DND-41 (cell line): ENCODE measurements at regions not wholly inside any gene's neighbourhood (a gene's known extent, or its start where the extent isn't known, plus 50 kb on each side); places are given as distances from the start of the nearest gene placed in this dataset.

Experiments used
- ATAC-seq: fragments of 200-7000 bp; cut with Tn5 transposase; 3 replicates; pipeline ENCODE4 v1.9.1; 2021; ENCODE audit warnings: low read depth; ENCODE audit not compliant: insufficient read depth
- DNase-seq: peaks from one replicate; pipeline ENCODE4 v3.0.0-alpha.2; 2020
- H2AFZ ChIP-seq: 2 replicates; pipeline ENCODE4 v1.6.0; 2012; ENCODE audit warnings: low read depth, low read length
- H3K27ac ChIP-seq: 2 replicates; pipeline ENCODE4 v1.5.1; 2012; ENCODE audit warnings: low read length, inconsistent platforms
- H3K27me3 ChIP-seq: fragments of 200-600 bp; sonication (generic); 2 replicates; pipeline ENCODE4 v1.6.0; 2012; ENCODE audit warnings: low read length, mild to moderate bottlenecking, inconsistent platforms; ENCODE audit not compliant: insufficient read depth, poor library complexity
- H3K36me3 ChIP-seq: 2 replicates; pipeline ENCODE4 v1.5.1; 2012; ENCODE audit warnings: low read length, inconsistent platforms; ENCODE audit not compliant: insufficient read depth
- H3K4me1 ChIP-seq: 2 replicates; pipeline ENCODE4 v1.5.1; 2012; ENCODE audit warnings: mild to moderate bottlenecking, low read length; ENCODE audit not compliant: insufficient read depth
- H3K4me2 ChIP-seq: 2 replicates; pipeline ENCODE4 v1.6.0; 2012; ENCODE audit warnings: mild to moderate bottlenecking, moderate library complexity, low read length, inconsistent platforms; ENCODE audit not compliant: insufficient read depth
- H3K4me3 ChIP-seq, 2 experiments: fragments of 200-600 bp in 1 of 2; shearing (Covaris generic) in 1 of 2; 2 replicates each; pipeline ENCODE4 v1.5.1; 2012 to 2016; ENCODE audit warnings: inconsistent platforms in 2 of 2, low read length in 2 of 2, mild to moderate bottlenecking in 2 of 2, low read depth in 1 of 2, moderate library complexity in 1 of 2
- H3K79me2 ChIP-seq: 2 replicates; pipeline ENCODE4 v1.6.0; 2012; ENCODE audit warnings: low read length, inconsistent platforms; ENCODE audit not compliant: insufficient read depth
- H3K9ac ChIP-seq: 2 replicates; pipeline ENCODE4 v1.6.0; 2012; ENCODE audit warnings: low read depth, mild to moderate bottlenecking, inconsistent platforms, low read length, moderate library complexity
- H3K9me3 ChIP-seq: 2 replicates; pipeline ENCODE4 v1.5.1; 2012; ENCODE audit warnings: low read length, moderate library complexity, mild to moderate bottlenecking, inconsistent platforms; ENCODE audit not compliant: insufficient read depth, severe bottlenecking
- H4K20me1 ChIP-seq: 2 replicates; pipeline ENCODE4 v1.6.0; 2012; ENCODE audit warnings: low read length; ENCODE audit not compliant: insufficient read depth
- EZH2 ChIP-seq: IDR thresholded peaks from 3 replicates; pipeline ENCODE4 v1.6.1; 2012; ENCODE audit warnings: borderline replicate concordance, low read depth, mild to moderate bottlenecking, moderate library complexity, low read length, inconsistent platforms; ENCODE audit not compliant: severe bottlenecking
- TF ChIP-seq, protein P1 (sequence below): IDR thresholded peaks from 2 replicates; pipeline ENCODE4 v1.5.1; 2012; ENCODE audit warnings: borderline replicate concordance, low read length, moderate library complexity, mild to moderate bottlenecking; ENCODE audit not compliant: poor library complexity, severe bottlenecking; ENCODE audit errors: extremely low read depth

DNA sequence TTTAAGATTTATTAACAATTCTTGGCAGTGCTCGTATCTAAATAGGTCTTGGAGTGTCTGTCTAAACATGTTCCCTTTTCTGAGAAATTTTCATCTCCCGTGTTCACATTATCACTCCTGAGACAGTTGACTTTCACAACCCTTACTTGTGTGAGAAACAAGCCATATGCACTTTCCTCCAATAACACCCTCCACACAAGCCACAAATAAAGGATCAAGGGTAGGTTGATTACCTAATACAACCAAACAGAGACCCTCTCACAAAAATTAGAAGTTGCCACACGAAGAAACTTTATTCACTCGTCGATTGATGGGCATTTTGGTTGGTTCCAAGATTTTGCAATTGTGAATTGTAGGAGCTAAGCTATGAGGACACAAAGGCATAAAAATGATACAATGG, 763.9 kb downstream of the TRAM1L1 start:
- Histone ChIP-seq H3K36me3 (no peaks in the 10 kb centered on the region), H3K4me3 (no peak overlapping the region), H3K79me2 (no peaks in the 10 kb centered on the region), H3K4me1 (no peaks in the 10 kb centered on the region), H3K9me3 (no peaks in the 10 kb centered on the region), H3K27ac (no peak overlapping the region), H4K20me1 (no peaks in the 10 kb centered on the region), H2AFZ (no peak overlapping the region), H3K4me2 (no peak overlapping the region), H3K9ac (no peak overlapping the region), H3K27me3 (no peaks in the 10 kb centered on the region)
- ATAC-seq (no peak), DNase-seq (no peak)
- no peak for TF ChIP-seq EZH2
- TF ChIP-seq, protein P1, sequence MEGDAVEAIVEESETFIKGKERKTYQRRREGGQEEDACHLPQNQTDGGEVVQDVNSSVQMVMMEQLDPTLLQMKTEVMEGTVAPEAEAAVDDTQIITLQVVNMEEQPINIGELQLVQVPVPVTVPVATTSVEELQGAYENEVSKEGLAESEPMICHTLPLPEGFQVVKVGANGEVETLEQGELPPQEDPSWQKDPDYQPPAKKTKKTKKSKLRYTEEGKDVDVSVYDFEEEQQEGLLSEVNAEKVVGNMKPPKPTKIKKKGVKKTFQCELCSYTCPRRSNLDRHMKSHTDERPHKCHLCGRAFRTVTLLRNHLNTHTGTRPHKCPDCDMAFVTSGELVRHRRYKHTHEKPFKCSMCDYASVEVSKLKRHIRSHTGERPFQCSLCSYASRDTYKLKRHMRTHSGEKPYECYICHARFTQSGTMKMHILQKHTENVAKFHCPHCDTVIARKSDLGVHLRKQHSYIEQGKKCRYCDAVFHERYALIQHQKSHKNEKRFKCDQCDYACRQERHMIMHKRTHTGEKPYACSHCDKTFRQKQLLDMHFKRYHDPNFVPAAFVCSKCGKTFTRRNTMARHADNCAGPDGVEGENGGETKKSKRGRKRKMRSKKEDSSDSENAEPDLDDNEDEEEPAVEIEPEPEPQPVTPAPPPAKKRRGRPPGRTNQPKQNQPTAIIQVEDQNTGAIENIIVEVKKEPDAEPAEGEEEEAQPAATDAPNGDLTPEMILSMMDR = no peak

DNA sequence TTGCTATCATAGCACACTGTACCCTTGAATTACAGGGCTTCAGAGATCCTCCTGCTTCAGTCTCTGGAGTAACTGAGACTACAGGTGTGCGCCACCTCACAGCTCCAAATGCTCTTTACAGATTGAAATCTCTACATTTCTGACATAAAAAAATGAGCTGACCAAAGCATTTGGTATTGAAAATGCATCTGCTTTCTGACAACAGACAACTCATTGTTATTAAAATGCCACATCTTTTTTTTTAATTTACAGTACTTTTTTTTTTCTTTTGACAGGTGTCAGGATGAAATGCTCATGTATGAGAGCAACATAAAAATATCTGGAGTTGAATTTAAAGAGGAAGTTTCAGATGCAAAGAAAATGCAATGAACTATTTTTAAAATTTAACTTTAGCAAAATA, 764.5 kb downstream of the TRAM1L1 start:
- H3K36me3 ChIP-seq = no peaks in the 10 kb centered on the region
- H3K79me2 ChIP-seq = no peaks in the 10 kb centered on the region
- no peaks in the 10 kb centered on the region for H4K20me1 ChIP-seq
- no peaks in the 10 kb centered on the region for H3K9me3 ChIP-seq
- ATAC-seq = no peak
- no peak overlapping the region for H3K27ac ChIP-seq
- TF ChIP-seq, protein P1 = no peak
- TF ChIP-seq EZH2 = no peak
- DNase-seq = no peak
- H3K4me3 ChIP-seq = no peak overlapping the region
- no peak overlapping the region for H3K9ac ChIP-seq
- no peak overlapping the region for H2AFZ ChIP-seq
- H3K4me1 ChIP-seq = no peaks in the 10 kb centered on the region
- H3K4me2 ChIP-seq = no peak overlapping the region
- no peaks in the 10 kb centered on the region for H3K27me3 ChIP-seq

DNA sequence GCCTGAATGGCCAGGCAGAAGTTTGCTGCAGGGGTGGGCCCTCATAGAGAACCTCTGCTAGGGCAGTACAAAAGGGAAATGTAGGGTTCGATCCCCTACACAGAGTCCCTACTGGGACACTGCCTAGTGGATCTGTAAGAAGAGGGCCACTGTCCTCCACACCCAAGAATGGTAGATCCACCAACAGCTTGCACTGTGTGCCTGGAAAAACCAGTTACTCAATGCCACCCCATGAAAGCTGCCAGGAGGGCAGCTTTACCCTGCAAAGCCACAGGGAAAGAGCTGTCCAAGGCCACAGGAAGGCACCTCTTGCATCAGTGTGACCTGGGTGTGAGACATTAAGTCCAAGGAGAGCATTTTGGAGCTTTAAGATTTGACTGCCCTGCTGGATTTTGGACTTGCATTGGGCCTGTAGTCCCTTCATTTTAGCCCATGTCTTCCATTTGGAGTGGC, 781.6 kb downstream of the TRAM1L1 start:
- Histone ChIP-seq H4K20me1 (no peaks in the 10 kb centered on the region), H3K79me2 (no peaks in the 10 kb centered on the region), H3K9me3 (no peaks in the 10 kb centered on the region), H3K9ac (no peak overlapping the region), H3K36me3 (no peaks in the 10 kb centered on the region), H2AFZ (no peak overlapping the region), H3K27me3 (no peaks in the 10 kb centered on the region), H3K4me3 (no peak overlapping the region), H3K27ac (no peak overlapping the region), H3K4me1 (no peaks in the 10 kb centered on the region), H3K4me2 (no peak overlapping the region)
- TF ChIP-seq EZH2 = no peak
- TF ChIP-seq, protein P1 = no peak
- DNase-seq (no peak), ATAC-seq (no peak)

DNA sequence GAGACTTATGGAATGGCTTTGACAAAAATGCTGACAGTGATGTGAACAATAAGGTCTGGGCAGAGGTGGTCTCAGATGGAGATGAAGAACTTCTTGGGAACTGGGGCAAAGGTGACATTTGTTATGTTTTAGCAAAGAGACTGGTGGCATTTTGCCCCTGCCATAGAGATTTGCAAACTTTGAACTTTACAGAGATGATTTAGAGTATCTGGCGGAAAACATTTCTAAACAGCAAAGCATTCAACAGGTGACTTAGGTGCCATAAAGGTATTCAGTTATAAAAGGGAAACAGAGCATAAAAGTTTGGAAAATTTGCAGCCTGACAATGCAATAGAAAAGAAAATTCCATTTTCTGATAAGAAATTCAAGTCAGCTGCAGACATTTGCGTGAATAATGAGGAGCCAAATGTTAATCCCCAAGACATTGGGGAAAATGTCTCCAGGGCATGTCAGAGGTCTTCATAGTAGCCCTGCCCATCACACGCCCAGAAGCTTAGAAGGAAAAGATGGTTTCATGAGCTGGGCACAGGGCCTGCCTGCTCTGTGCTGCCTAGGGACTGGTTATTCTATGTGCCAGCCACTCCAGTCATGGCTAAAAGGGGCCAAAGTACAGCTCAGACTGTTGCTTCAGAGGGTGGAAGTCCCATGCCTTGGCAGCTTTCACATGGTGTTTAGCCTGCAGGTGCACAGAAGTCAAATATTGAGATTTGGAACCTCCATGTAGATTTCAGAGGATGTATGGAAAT, 782.2 kb downstream of the TRAM1L1 start:
- TF ChIP-seq, protein P1 = no peak
- no peak for TF ChIP-seq EZH2
- no peak overlapping the region for H3K9ac ChIP-seq
- no peaks in the 10 kb centered on the region for H3K4me1 ChIP-seq
- ATAC-seq = no peak
- H4K20me1 ChIP-seq = no peaks in the 10 kb centered on the region
- no peak overlapping the region for H3K4me2 ChIP-seq
- no peak overlapping the region for H2AFZ ChIP-seq
- no peaks in the 10 kb centered on the region for H3K79me2 ChIP-seq
- no peak overlapping the region for H3K4me3 ChIP-seq
- no peaks in the 10 kb centered on the region for H3K36me3 ChIP-seq
- no peak for DNase-seq
- H3K27me3 ChIP-seq = no peaks in the 10 kb centered on the region
- no peaks in the 10 kb centered on the region for H3K9me3 ChIP-seq
- no peak overlapping the region for H3K27ac ChIP-seq
